Heart left ventricle (tissue), 16 donors: ENCODE measurements at regions not wholly inside any gene's neighbourhood (a gene's known extent, or its start where the extent isn't known, plus 50 kb on each side); places are given as distances from the start of the nearest gene placed in this dataset.

ENCODE experiments used
- ATAC-seq, 4 donors: fragments of 200-7000 bp; cut with Tn5 transposase; one replicate each; pipeline ENCODE4 v1.9.1; 2020 to 2022; ENCODE audit warnings: moderate library complexity in 4 of 4, mild to moderate bottlenecking in 3 of 4, moderate number of reproducible peaks in 1 of 4
- DNase-seq, 5 donors: peaks; one replicate each; pipeline ENCODE4 v3.0.0-alpha.2; 2020
- H3K27ac ChIP-seq, 12 donors: fragments of 200-600 bp; sonication (generic) in 4 of 12; one replicate each; pipeline versions ENCODE4 v1.5.0 to v1.8.0; 2016 to 2022; ENCODE audit warnings: mild to moderate bottlenecking in 2 of 12
- H3K27me3 ChIP-seq, 9 donors: fragments of 200-600 bp; sonication (generic) in 2 of 9; one replicate each; pipeline versions ENCODE4 v1.5.1 to v1.8.0; 2016 to 2022; ENCODE audit warnings: mild to moderate bottlenecking in 3 of 9
- H3K36me3 ChIP-seq, 9 donors: fragments of 200-600 bp; sonication (generic) in 2 of 9; one replicate each; pipeline versions ENCODE4 v1.5.0 to v1.8.0; 2018 to 2022; ENCODE audit warnings: mild to moderate bottlenecking in 2 of 9
- H3K4me1 ChIP-seq, 12 donors: fragments of 200-600 bp; sonication (generic) in 4 of 12; one replicate each; pipeline versions ENCODE4 v1.5.0 to v1.8.0; 2016 to 2022; ENCODE audit warnings: mild to moderate bottlenecking in 3 of 12
- H3K4me3 ChIP-seq, 12 donors: fragments of 200-600 bp; sonication (generic) in 4 of 12; one replicate each; pipeline versions ENCODE4 v1.5.0 to v1.8.0; 2017 to 2022; ENCODE audit warnings: mild to moderate bottlenecking in 9 of 12, moderate library complexity in 4 of 12
- H3K9me3 ChIP-seq, 12 donors: fragments of 200-600 bp; sonication (generic) in 4 of 12; one replicate each; pipeline versions ENCODE4 v1.5.0 to v1.8.0; 2016 to 2022; ENCODE audit warnings: mild to moderate bottlenecking in 1 of 12
- CTCF ChIP-seq, 12 donors: fragments of 200-600 bp; sonication (generic) in 4 of 12; IDR thresholded peaks; one replicate each; pipeline versions ENCODE4 v1.5.0 to v1.8.0; 2018 to 2022; ENCODE audit warnings: antibody characterized with exemption in 12 of 12, mild to moderate bottlenecking in 5 of 12
- POLR2A ChIP-seq, 2 donors: fragments of 450-650 bp; IDR thresholded peaks; one replicate each; pipeline ENCODE4 v1.6.1; 2017; ENCODE audit warnings: antibody characterized with exemption in 2 of 2, mild to moderate bottlenecking in 2 of 2, moderate library complexity in 2 of 2
- WGBS, 4 donors: extraction: QIAGEN DNeasy Blood & Tissue Kit in 2 of 4; methylation state at CpG; one replicate each; pipeline versions ENCODE4 v1.1.5 to v1.1.7; 2013 to 2018; 5-methylcytosine and 5-hydroxymethylcytosine counted together
- intact Hi-C, 10 donors: fragments of 100-400 bp; cut with DNase I; formaldehyde crosslinking; loops; one replicate each; pipeline versions ENCODE4 v1.11.1 to v1.14.2; 2022
- donor health status: ischemic (EF 13 %, LVEDD 7.1; RV severe dilation, severe dysfunction).
- donor health status: healthy with polysubstance abuse.
- donor health status: DM: no; HTN: yes; CAD: no.
- donor health status: DM: no; HTN: no; CAD: no.
- donor health status: ischemic (EF 25% LVEDD 6.9; RV normal size, moderate dysfunction).
- donor health status: ischemic (EF 25% LVEDD 5.7; RV mildly dilated, moderate dysfunction).
- donor health status: healthy.
- donor health status: DM: yes; HTN: yes; CAD: no.
- donor health status: ischemic (EF 35%, LVEDD 5.7; RV mildly dilated, moderate dysfunction).
- donor health status: nonischemic (EF 11% LVEDD 7.7; RV severe dilation, severe dysfunction).
- donor health status: DM: yes; HTN: yes; CAD: no.
- donor health status: PGD.
- donor health status: ischemic (EF 29% LVEDD 5.4; RV normal size, mild dysfunction).
- donor health status: nonischemic (EF 23%, LVEDD 6.1; RV moderate dilation, normal function).

GRCh38 chr4:86481440-86481839, 112.7 kb upstream of the PTPN13 start:
- Histone ChIP-seq H3K27me3 (no peaks in the 10 kb centered on the region), H3K27ac (no peak overlapping the region), H3K9me3 (no peaks in the 10 kb centered on the region), H3K36me3 (no peaks in the 10 kb centered on the region), H3K4me1 (peaks cover 0 to 4% (median 0%) of the 10 kb centered on the region in 12 donors), H3K4me3 (no peak overlapping the region)
- no peak for ATAC-seq
- TF ChIP-seq CTCF (IDR thresholded peaks at IDR 0.05) (no peak), POLR2A (IDR thresholded peaks at IDR 0.05) (no peak)
- WGBS, 4 donors, result 77 to 85% (median 80%) methylated on average over 1 of the region's 1 CpG
- no peak for DNase-seq
- intact Hi-C loops, result no loop called here

- WGBS, 4 donors, result 38 to 44% (median 41%) methylated on average over 5 of the region's 5 CpGs
- Histone ChIP-seq H3K27ac (no peak overlapping the region), H3K4me3 (peak overlapping the region in 5 of 12 donors; percentile 2 to 32 (median 11)), H3K4me1 (peaks cover 0 to 4% (median 0%) of the 10 kb centered on the region in 12 donors), H3K9me3 (no peaks in the 10 kb centered on the region), H3K27me3 (no peaks in the 10 kb centered on the region), H3K36me3 (no peaks in the 10 kb centered on the region)
- TF ChIP-seq POLR2A (IDR thresholded peaks at IDR 0.05), result no peak
- peak in 2 of 12 donors; percentile 10 to 14 for TF ChIP-seq CTCF (IDR thresholded peaks at IDR 0.05)
- ATAC-seq (no peak), DNase-seq (no peak)
- intact Hi-C loops, result no loop called here
Measured at GRCh38 chr4:86482306-86483172, 111.6 kb upstream of the PTPN13 start.

- Histone ChIP-seq H3K27ac (no peak overlapping the region), H3K9me3 (no peaks in the 10 kb centered on the region), H3K36me3 (no peaks in the 10 kb centered on the region), H3K4me1 (peaks cover 0 to 4% (median 0%) of the 10 kb centered on the region in 12 donors), H3K27me3 (no peaks in the 10 kb centered on the region), H3K4me3 (peak overlapping the region in 5 of 12 donors; percentile 2 to 32 (median 11))
- ATAC-seq (no peak), DNase-seq (no peak)
- intact Hi-C loops, result no loop called here
- TF ChIP-seq CTCF (IDR thresholded peaks at IDR 0.05) (no peak), POLR2A (IDR thresholded peaks at IDR 0.05) (no peak)
- WGBS, 4 donors, result 37 to 43% (median 40%) methylated on average over 2 of the region's 2 CpGs
Measured at GRCh38 chr4:86483173-86483490, 111.0 kb upstream of the PTPN13 start.

- Histone ChIP-seq H3K27me3 (no peaks in the 10 kb centered on the region), H3K9me3 (no peaks in the 10 kb centered on the region), H3K27ac (no peak overlapping the region), H3K4me1 (peaks cover 0 to 4% (median 0%) of the 10 kb centered on the region in 12 donors), H3K4me3 (no peak overlapping the region), H3K36me3 (no peaks in the 10 kb centered on the region)
- DNase-seq (no peak), ATAC-seq (no peak)
- WGBS, 4 donors, result 26 to 33% (median 31%) methylated on average over 2 of the region's 2 CpGs
- TF ChIP-seq CTCF (IDR thresholded peaks at IDR 0.05) (no peak), POLR2A (IDR thresholded peaks at IDR 0.05) (no peak)
- intact Hi-C loops, result no loop called here
Measured at GRCh38 chr4:86483773-86484172, 110.3 kb upstream of the PTPN13 start.
